WI38 (cell line): ENCODE measurements at regions not wholly inside any gene's neighbourhood (a gene's known extent, or its start where the extent isn't known, plus 50 kb on each side); places are given as distances from the start of the nearest gene placed in this dataset.

ENCODE experiments used
- H3K4me3 ChIP-seq: 2 replicates; pipeline ENCODE4 v1.5.1; 2011; ENCODE audit warnings: low read depth, mild to moderate bottlenecking, control low read depth, low read length
- CTCF ChIP-seq: IDR thresholded peaks from 2 replicates; pipeline ENCODE4 v1.5.1; 2012; ENCODE audit warnings: low read depth, mild to moderate bottlenecking, control low read depth, low read length

GRCh38 chr3:94539937-94540336 is 477.1 kb downstream of the NSUN3 start:
- no peak overlapping the region for H3K4me3 ChIP-seq
- no peak for TF ChIP-seq CTCF

GRCh38 chr3:94543161-94543560 is 480.3 kb downstream of the NSUN3 start:
- no peak for TF ChIP-seq CTCF
- H3K4me3 ChIP-seq: no peak overlapping the region

- TF ChIP-seq CTCF: no peak
- no peak overlapping the region for H3K4me3 ChIP-seq
These were observed 481.4 kb downstream of the NSUN3 start for GRCh38 chr3:94544131-94544789.

- no peak for TF ChIP-seq CTCF
These were observed 485.9 kb downstream of the NSUN3 start for GRCh38 chr3:94548581-94549316.

GRCh38 chr3:94561094-94561493 is 498.2 kb downstream of the NSUN3 start:
- no peak overlapping the region for H3K4me3 ChIP-seq
- TF ChIP-seq CTCF: no peak

More at GRCh38 chr3:94548581-94549316, 485.9 kb downstream of the NSUN3 start:
- H3K4me3 ChIP-seq: no peak overlapping the region

GRCh38 chr3:94564247-94564646 is 501.4 kb downstream of the NSUN3 start:
- no peak overlapping the region for H3K4me3 ChIP-seq
- TF ChIP-seq CTCF: no peak

GRCh38 chr3:94568041-94568440 is 505.2 kb downstream of the NSUN3 start:
- TF ChIP-seq CTCF: no peak
- H3K4me3 ChIP-seq: no peak overlapping the region
